Keratinocyte (primary cell): ENCODE measurements at regions not wholly inside any gene's neighbourhood (a gene's known extent, or its start where the extent isn't known, plus 50 kb on each side); places are given as distances from the start of the nearest gene placed in this dataset.

Source experiments
- DNase-seq: peaks from one replicate; pipeline ENCODE4 v3.0.0-alpha.2; 2011; ENCODE audit warnings: low read depth, missing footprints, low spot score
- FAIRE-seq: peaks from 2 replicates; lab custom pipeline; 2011; peaks lifted over from hg19 to GRCh38; lab: Jason Lieb, UNC
- H2AFZ ChIP-seq: 2 replicates; pipeline ENCODE4 v1.6.0; 2012; ENCODE audit warnings: low read length, control low read depth, inconsistent platforms; ENCODE audit not compliant: control insufficient read depth
- H3K27ac ChIP-seq: 2 replicates; pipeline ENCODE4 v1.5.1; 2011; ENCODE audit warnings: low read length; ENCODE audit not compliant: control insufficient read depth, insufficient read depth
- H3K27me3 ChIP-seq: 3 replicates; pipeline ENCODE4 v1.6.0; 2011; ENCODE audit warnings: low read length; ENCODE audit not compliant: control insufficient read depth, insufficient read depth; ENCODE audit errors: extremely low read depth
- H3K36me3 ChIP-seq, 2 experiments: 2 replicates in 1 of 2; 3 replicates in 1 of 2; pipeline ENCODE4 v1.5.1; 2011; ENCODE audit warnings: low read length in 2 of 2, mild to moderate bottlenecking in 1 of 2; ENCODE audit not compliant: control insufficient read depth in 2 of 2, insufficient read depth in 2 of 2; ENCODE audit errors: extremely low read depth in 1 of 2
- H3K4me1 ChIP-seq: 3 replicates; pipeline ENCODE4 v1.5.1; 2011; ENCODE audit warnings: low read length; ENCODE audit not compliant: control insufficient read depth, insufficient read depth; ENCODE audit errors: extremely low read depth
- H3K4me2 ChIP-seq: 3 replicates; pipeline ENCODE4 v1.6.0; 2011; ENCODE audit warnings: low read depth, low read length; ENCODE audit not compliant: control insufficient read depth, insufficient read depth; ENCODE audit errors: extremely low read depth
- H3K4me3 ChIP-seq, 3 experiments: fragments of 200-600 bp in 1 of 3; sonication (generic) in 1 of 3; 2 replicates in 2 of 3; 3 replicates in 1 of 3; pipeline ENCODE4 v1.5.1; 2011 to 2016; ENCODE audit warnings: low read length in 3 of 3, mild to moderate bottlenecking in 3 of 3, control low read depth in 2 of 3, inconsistent platforms in 1 of 3, low read depth in 1 of 3, mixed read lengths in 1 of 3, mixed run types in 1 of 3, moderate library complexity in 1 of 3; ENCODE audit not compliant: control insufficient read depth in 2 of 3, insufficient read depth in 2 of 3; ENCODE audit errors: extremely low read depth in 1 of 3
- H3K79me2 ChIP-seq: 2 replicates; pipeline ENCODE4 v1.6.0; 2012; ENCODE audit warnings: low read length; ENCODE audit not compliant: control insufficient read depth, insufficient read depth
- H3K9ac ChIP-seq: 3 replicates; pipeline ENCODE4 v1.6.0; 2011; ENCODE audit warnings: low read length; ENCODE audit not compliant: control insufficient read depth, insufficient read depth; ENCODE audit errors: extremely low read depth
- H3K9me1 ChIP-seq: 3 replicates; pipeline ENCODE4 v1.6.0; 2011; ENCODE audit warnings: low read length; ENCODE audit not compliant: control insufficient read depth, insufficient read depth; ENCODE audit errors: extremely low read depth
- H3K9me3 ChIP-seq: 2 replicates; pipeline ENCODE4 v1.5.1; 2012; ENCODE audit warnings: low read depth, low read length; ENCODE audit not compliant: control insufficient read depth
- H4K20me1 ChIP-seq: 3 replicates; pipeline ENCODE4 v1.6.0; 2011; ENCODE audit warnings: low read length; ENCODE audit not compliant: control insufficient read depth, insufficient read depth; ENCODE audit errors: extremely low read depth
- EZH2 ChIP-seq: IDR thresholded peaks from one replicate; pipeline ENCODE4 v1.6.1; 2012; ENCODE audit warnings: inconsistent platforms, mild to moderate bottlenecking, low read length, moderate library complexity
- dilution Hi-C: fragments of 300-500 bp; cut with MboI; formaldehyde crosslinking; loops from one replicate; pipeline ENCODE4 v1.7.0; 2020; ENCODE audit warnings: low sequenced_read_pairs; ENCODE audit not compliant: extremely low pct_ligation_motif_present
- TF ChIP-seq, protein P1 (sequence below), 3 experiments: IDR thresholded peaks in 1 of 3; conservative IDR thresholded peaks in 1 of 3; optimal IDR thresholded peaks in 1 of 3; 2 replicates in 2 of 3; 3 replicates in 1 of 3; pipeline versions ENCODE3 to v1.5.1; 2011; ENCODE audit warnings: low read length in 3 of 3, mild to moderate bottlenecking in 3 of 3, moderate library complexity in 2 of 3, control low read depth in 1 of 3, inconsistent platforms in 1 of 3; ENCODE audit not compliant: insufficient read depth in 2 of 3; ENCODE audit errors: extremely low read depth in 1 of 3

DNA sequence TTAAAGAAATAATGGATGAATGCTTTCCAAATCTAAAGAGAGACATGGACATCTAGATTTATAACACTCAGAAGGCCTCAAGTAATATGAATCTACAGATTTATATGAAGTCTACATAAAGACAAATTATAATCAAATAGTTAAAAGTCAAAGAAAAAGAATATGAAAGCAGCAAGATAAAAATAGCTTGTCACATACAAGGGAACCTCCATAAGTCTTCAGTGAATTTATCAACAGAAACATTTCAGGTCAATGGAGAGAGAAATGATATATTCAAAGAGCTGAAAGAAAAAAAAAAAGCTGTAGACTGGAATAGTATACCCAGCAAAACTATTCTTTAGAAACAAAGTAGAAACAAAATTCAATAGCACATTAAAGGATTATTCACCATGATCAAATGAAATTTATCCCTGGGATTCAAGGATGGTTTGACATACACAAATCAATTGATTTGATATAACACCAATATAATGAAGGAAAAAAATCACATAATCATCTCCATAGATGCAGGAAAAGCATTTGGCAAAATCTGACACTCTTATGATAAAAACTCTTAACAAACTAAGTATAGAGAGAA lies 346.6 kb upstream of the PABPC4L start:
- dilution Hi-C loops, result no loop called here
- no peak for FAIRE-seq
- Histone ChIP-seq H3K9ac (no peak overlapping the region), H3K36me3 (no peaks in the 10 kb centered on the region), H3K27ac (no peak overlapping the region), H3K4me1 (no peaks in the 10 kb centered on the region), H3K9me1 (no peaks in the 10 kb centered on the region), H3K79me2 (no peaks in the 10 kb centered on the region), H3K4me3 (no peak overlapping the region), H3K27me3 (no peaks in the 10 kb centered on the region), H3K9me3 (no peaks in the 10 kb centered on the region), H4K20me1 (no peaks in the 10 kb centered on the region), H2AFZ (no peak overlapping the region), H3K4me2 (no peak overlapping the region)
- no peak for TF ChIP-seq EZH2
- TF ChIP-seq, protein P1, sequence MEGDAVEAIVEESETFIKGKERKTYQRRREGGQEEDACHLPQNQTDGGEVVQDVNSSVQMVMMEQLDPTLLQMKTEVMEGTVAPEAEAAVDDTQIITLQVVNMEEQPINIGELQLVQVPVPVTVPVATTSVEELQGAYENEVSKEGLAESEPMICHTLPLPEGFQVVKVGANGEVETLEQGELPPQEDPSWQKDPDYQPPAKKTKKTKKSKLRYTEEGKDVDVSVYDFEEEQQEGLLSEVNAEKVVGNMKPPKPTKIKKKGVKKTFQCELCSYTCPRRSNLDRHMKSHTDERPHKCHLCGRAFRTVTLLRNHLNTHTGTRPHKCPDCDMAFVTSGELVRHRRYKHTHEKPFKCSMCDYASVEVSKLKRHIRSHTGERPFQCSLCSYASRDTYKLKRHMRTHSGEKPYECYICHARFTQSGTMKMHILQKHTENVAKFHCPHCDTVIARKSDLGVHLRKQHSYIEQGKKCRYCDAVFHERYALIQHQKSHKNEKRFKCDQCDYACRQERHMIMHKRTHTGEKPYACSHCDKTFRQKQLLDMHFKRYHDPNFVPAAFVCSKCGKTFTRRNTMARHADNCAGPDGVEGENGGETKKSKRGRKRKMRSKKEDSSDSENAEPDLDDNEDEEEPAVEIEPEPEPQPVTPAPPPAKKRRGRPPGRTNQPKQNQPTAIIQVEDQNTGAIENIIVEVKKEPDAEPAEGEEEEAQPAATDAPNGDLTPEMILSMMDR (optimal IDR thresholded peaks at IDR 0.05 in 1 of 3, IDR thresholded peaks at IDR 0.05 in 1 of 3, conservative IDR thresholded peaks at IDR 0.05 in 1 of 3; ENCODE audit: extremely low read depth in 1 of 3, insufficient read depth in 2 of 3, low read length in 3 of 3), result no peak
- no peak for DNase-seq

DNA sequence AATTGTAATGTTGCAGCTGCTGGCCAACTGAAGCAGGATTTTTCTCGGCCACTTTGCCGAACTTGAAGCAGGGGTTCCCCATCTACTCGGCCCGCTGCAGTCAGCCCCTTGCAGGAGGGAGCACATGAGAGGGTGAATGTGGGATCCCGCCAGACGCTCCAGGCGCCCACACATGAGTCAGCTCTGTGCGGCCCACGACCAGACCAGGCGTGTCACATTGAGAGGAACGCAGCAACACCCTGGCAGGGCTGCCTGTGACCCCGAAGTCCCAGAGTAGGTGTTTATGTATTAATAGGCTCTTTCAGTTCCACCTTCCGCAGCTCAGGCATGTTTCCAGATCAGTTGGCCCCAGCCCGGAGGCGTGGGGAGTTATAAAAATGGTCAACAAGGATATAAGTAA lies 344.7 kb upstream of the PABPC4L start:
- FAIRE-seq (no peak), DNase-seq (no peak)
- H3K4me1 ChIP-seq, result no peaks in the 10 kb centered on the region
- dilution Hi-C loops, result no loop called here
- no peak overlapping the region for H3K9ac ChIP-seq
- no peaks in the 10 kb centered on the region for H3K9me3 ChIP-seq
- no peak overlapping the region for H2AFZ ChIP-seq
- no peak overlapping the region for H3K4me2 ChIP-seq
- H3K27ac ChIP-seq, result no peak overlapping the region
- no peaks in the 10 kb centered on the region for H4K20me1 ChIP-seq
- no peaks in the 10 kb centered on the region for H3K36me3 ChIP-seq
- no peaks in the 10 kb centered on the region for H3K79me2 ChIP-seq
- H3K4me3 ChIP-seq, result no peak overlapping the region
- H3K27me3 ChIP-seq, result no peaks in the 10 kb centered on the region
- H3K9me1 ChIP-seq, result no peaks in the 10 kb centered on the region
- TF ChIP-seq EZH2, result no peak

DNA sequence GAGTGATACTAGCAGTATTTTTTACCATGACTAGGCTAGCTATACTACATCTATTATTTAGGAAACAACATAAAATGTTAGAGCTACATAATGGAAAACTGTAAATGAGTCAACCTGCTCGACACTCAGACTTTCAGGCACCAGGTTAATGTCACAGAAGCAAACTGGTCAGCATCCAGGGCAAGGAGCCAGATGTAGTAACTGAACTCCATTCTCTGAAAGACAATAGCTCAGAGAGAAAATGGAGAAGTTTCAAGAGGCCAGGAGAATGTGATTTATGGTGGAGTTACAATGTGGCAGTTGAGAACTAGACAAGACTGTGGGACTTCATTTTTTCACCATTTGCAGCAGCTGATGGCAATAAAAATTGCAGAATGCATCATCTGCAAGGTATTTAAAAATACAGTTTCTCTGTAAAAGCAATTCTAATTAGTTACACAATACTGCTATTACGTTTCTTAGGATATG lies 342.7 kb upstream of the PABPC4L start:
- Histone ChIP-seq H3K36me3 (no peaks in the 10 kb centered on the region), H4K20me1 (no peaks in the 10 kb centered on the region), H3K9ac (no peak overlapping the region), H3K9me3 (no peaks in the 10 kb centered on the region), H3K4me2 (no peak overlapping the region), H3K4me1 (no peaks in the 10 kb centered on the region), H3K27ac (no peak overlapping the region), H2AFZ (no peak overlapping the region), H3K79me2 (no peaks in the 10 kb centered on the region), H3K4me3 (no peak overlapping the region), H3K27me3 (no peaks in the 10 kb centered on the region), H3K9me1 (no peaks in the 10 kb centered on the region)
- dilution Hi-C loops, result no loop called here
- DNase-seq (no peak), FAIRE-seq (no peak)
- TF ChIP-seq, protein P1 (optimal IDR thresholded peaks at IDR 0.05 in 1 of 3, IDR thresholded peaks at IDR 0.05 in 1 of 3, conservative IDR thresholded peaks at IDR 0.05 in 1 of 3; ENCODE audit: extremely low read depth in 1 of 3, insufficient read depth in 2 of 3, low read length in 3 of 3), result no peak
- TF ChIP-seq EZH2, result no peak
